ENCODE measurements at regions not wholly inside any gene's neighbourhood (a gene's known extent, or its start where the extent isn't known, plus 50 kb on each side); places are given as distances from the start of the nearest gene placed in this dataset.

DNA sequence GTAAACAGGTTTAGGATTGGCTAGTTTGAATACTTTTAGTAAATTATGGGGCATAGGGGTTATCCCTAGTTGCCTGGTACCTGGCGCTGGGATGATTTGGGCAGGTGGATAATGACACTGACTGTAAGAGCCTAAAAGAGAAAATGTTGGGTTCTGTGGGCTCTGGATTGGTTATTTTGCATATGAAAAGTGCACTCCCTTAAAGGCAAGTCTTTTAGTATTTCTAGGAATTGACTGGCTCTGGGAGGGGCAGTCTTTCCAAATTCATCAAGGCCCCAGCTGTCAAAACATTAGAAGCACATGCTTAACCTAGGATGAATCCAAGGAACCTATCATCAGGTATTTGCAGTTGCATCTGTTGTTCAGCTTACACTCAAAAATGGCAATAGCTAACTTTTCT lies 454.6 kb upstream of the SORCS1 start:
- H3K9me3 Mint-ChIP-seq, result no peaks in the 10 kb centered on the region
- no peaks in the 10 kb centered on the region for H3K4me1 Mint-ChIP-seq
- H3K36me3 Mint-ChIP-seq (ENCODE audit: low read depth), result no peaks in the 10 kb centered on the region
- no peak for DNase-seq
- ChIA-PET CTCF (no interaction called here), POLR2A (no interaction called here)
- no peak overlapping the region for H3K4me3 Mint-ChIP-seq
- no peaks in the 10 kb centered on the region for H3K27me3 Mint-ChIP-seq
- intact Hi-C loops (cut with micrococcal nuclease), result no loop called here
- TF ChIP-seq, protein P1, sequence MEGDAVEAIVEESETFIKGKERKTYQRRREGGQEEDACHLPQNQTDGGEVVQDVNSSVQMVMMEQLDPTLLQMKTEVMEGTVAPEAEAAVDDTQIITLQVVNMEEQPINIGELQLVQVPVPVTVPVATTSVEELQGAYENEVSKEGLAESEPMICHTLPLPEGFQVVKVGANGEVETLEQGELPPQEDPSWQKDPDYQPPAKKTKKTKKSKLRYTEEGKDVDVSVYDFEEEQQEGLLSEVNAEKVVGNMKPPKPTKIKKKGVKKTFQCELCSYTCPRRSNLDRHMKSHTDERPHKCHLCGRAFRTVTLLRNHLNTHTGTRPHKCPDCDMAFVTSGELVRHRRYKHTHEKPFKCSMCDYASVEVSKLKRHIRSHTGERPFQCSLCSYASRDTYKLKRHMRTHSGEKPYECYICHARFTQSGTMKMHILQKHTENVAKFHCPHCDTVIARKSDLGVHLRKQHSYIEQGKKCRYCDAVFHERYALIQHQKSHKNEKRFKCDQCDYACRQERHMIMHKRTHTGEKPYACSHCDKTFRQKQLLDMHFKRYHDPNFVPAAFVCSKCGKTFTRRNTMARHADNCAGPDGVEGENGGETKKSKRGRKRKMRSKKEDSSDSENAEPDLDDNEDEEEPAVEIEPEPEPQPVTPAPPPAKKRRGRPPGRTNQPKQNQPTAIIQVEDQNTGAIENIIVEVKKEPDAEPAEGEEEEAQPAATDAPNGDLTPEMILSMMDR (IDR thresholded peaks at IDR 0.05), result no peak
- no peak overlapping the region for H3K27ac Mint-ChIP-seq
- no peak for ATAC-seq (ENCODE audit: low read depth)

DNA sequence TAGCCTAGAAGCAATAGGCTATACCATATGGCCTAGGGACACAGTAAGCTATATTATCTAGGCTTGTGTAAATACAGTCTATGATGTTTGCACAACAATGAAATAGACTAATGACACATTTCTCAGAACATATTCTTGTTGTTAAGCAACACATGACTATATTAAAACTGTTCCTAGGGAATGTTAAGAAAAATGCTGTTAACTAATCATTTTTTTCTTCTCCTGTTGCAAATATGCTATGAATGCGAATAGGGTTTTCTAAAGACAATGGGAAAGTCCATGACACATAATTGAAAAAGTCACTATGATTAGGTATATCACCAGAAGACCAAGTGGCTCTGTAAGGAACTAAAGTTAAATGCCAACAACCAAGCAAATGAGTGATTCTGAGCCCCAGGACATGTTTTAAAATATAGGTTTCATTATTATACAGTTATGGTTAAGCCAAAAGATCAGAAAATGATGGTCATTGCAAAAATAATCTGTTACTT lies 454.0 kb upstream of the SORCS1 start:
- ATAC-seq (ENCODE audit: low read depth) (no peak), DNase-seq (no peak)
- intact Hi-C loops (cut with micrococcal nuclease), result no loop called here
- Mint-ChIP-seq H3K27ac (no peak overlapping the region), H3K9me3 (no peaks in the 10 kb centered on the region), H3K4me1 (no peaks in the 10 kb centered on the region), H3K4me3 (no peak overlapping the region), H3K27me3 (no peaks in the 10 kb centered on the region), H3K36me3 (ENCODE audit: low read depth) (no peaks in the 10 kb centered on the region)
- POLR2A ChIA-PET, result no interaction called here
- TF ChIP-seq, protein P1 (IDR thresholded peaks at IDR 0.05), result no peak
- CTCF ChIA-PET, result no interaction called here

DNA sequence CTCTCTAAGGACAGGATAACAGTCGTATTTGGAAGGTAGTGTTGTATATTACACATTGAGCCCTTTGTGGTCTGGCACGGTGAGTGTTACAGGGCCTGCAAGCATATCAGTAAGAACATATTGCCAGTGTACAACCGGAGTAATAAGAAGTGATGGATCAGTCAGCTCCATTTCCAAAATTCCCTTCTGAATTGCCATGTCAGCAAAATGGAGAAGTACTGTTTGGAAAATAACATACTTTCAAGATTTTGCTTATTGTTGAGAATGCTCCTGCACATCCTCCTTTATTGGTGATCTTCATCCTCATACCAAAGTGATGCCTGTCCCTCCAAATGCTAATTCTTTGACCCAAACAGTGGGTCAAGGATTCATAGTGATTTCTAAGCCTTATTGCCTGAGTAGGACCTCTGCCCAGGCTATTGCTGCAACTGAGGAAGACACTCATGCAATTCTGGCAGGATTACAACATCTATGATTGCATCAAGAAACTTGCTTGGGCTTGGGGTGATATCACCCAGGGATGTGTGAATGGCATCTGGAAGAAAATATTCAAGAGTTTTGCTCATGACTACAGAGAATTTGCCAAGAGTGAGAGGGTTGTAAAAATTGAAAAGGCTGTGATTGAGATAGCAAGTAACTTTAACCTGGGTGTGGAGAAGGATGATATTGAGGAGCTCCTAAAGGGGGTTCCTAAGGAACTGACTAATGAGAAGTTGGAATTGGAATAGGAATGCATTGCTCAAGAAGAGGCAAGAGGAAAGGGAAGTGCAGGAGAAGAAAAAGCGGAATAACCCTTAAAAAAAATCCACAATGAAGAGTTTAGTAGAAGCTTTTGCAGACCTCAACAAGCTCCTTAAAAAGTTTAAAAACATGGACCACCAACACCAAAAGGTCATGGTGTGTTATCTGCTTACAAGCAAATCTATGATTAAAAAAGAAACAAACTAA lies 452.2 kb upstream of the SORCS1 start:
- POLR2A ChIA-PET, result no interaction called here
- Mint-ChIP-seq H3K27ac (no peak overlapping the region), H3K27me3 (no peaks in the 10 kb centered on the region), H3K9me3 (no peaks in the 10 kb centered on the region), H3K4me1 (no peaks in the 10 kb centered on the region), H3K36me3 (ENCODE audit: low read depth) (no peaks in the 10 kb centered on the region), H3K4me3 (no peak overlapping the region)
- ATAC-seq (ENCODE audit: low read depth), result no peak
- intact Hi-C loops (cut with micrococcal nuclease), result no loop called here
- CTCF ChIA-PET, result no interaction called here
- no peak for DNase-seq
- TF ChIP-seq, protein P1 (IDR thresholded peaks at IDR 0.05), result no peak

DNA sequence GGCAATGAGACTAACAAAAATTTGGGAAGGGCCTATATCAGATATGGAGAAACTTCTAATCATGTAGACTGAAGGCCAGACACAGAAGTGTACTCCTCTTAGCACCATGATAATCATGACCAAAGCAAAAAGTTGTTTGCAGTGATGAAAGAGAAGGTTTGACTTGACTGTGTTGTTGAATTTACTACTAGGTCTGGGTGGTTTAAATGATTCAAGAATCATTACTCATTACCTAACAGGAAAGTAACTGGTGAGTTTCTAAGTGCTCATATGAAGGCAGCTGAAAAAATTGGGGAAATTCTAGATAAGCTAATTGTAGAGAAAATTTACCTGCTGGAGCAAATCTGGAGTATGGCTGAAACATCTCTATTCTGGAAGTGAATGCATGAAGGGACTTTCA lies 451.5 kb upstream of the SORCS1 start:
- intact Hi-C loops (cut with micrococcal nuclease), result no loop called here
- Mint-ChIP-seq H3K36me3 (ENCODE audit: low read depth) (no peaks in the 10 kb centered on the region), H3K9me3 (no peaks in the 10 kb centered on the region), H3K27me3 (no peaks in the 10 kb centered on the region), H3K4me3 (no peak overlapping the region), H3K4me1 (no peaks in the 10 kb centered on the region), H3K27ac (no peak overlapping the region)
- DNase-seq (no peak), ATAC-seq (ENCODE audit: low read depth) (no peak)
- CTCF ChIA-PET, result no interaction called here
- TF ChIP-seq, protein P1 (IDR thresholded peaks at IDR 0.05), result no peak
- POLR2A ChIA-PET, result no interaction called here

DNA sequence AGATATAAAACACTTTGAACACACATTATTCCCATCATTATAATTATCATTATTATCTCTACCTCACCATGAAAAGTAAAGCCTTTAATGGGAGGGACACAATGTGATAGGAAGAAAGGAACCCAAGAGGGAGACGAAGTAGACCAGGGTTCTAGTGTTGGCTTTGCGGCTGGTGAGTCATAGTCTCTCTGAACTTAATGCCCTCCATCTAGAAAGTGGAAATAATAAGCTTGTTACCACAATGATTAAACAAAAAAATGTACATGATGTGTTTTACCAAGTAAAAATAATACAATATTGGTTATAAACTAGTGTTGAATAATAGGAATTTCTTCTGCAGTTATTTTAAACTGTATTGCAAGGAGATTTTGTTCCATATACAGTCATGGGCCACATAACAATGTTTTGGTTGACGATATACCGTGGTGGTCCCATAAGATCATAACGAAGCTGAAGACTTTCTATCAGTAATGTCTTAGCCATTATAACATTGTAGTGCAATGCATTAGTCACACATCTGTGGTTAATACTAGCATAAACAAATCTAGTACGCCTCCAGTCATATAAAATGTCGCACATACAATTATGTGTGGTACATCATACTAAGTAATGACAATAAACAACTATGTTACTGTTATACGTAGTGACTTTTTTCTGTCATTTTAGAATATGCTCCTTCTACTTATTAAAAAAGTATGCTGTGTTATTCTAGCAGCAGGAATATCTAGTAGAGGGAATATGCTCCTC lies 450.6 kb upstream of the SORCS1 start:
- CTCF ChIA-PET, result no interaction called here
- Mint-ChIP-seq H3K9me3 (no peaks in the 10 kb centered on the region), H3K36me3 (ENCODE audit: low read depth) (no peaks in the 10 kb centered on the region), H3K4me1 (no peaks in the 10 kb centered on the region), H3K27ac (no peak overlapping the region), H3K4me3 (no peak overlapping the region), H3K27me3 (no peaks in the 10 kb centered on the region)
- POLR2A ChIA-PET, result no interaction called here
- no peak for ATAC-seq (ENCODE audit: low read depth)
- TF ChIP-seq, protein P1 (IDR thresholded peaks at IDR 0.05), result no peak
- DNase-seq, result no peak
- intact Hi-C loops (cut with micrococcal nuclease), result no loop called here
